NB4 (cell line): ENCODE measurements at regions not wholly inside any gene's neighbourhood (a gene's known extent, or its start where the extent isn't known, plus 50 kb on each side); places are given as distances from the start of the nearest gene placed in this dataset.

Experiments used
- DNase-seq: peaks from one replicate; pipeline ENCODE4 v3.0.0; 2010; ENCODE audit warnings: low read depth
- H3K4me3 ChIP-seq: one replicate; pipeline ENCODE4 v1.5.1; 2011; ENCODE audit warnings: mild to moderate bottlenecking, low read depth, low read length, moderate library complexity
- MYC ChIP-seq: IDR thresholded peaks from 2 replicates; pipeline ENCODE4 v1.6.1; 2011; ENCODE audit warnings: low read depth, low read length
- POLR2A ChIP-seq: IDR thresholded peaks from 2 replicates; pipeline ENCODE4 v1.6.1; 2011; ENCODE audit warnings: mild to moderate bottlenecking; ENCODE audit not compliant: insufficient read length; ENCODE audit errors: extremely low read depth
- TF ChIP-seq, protein P1 (sequence below): IDR thresholded peaks from 2 replicates; pipeline ENCODE4 v1.6.1; 2011; ENCODE audit warnings: low read depth, low read length
- TF ChIP-seq, protein P2 (sequence below): IDR thresholded peaks from one replicate; pipeline ENCODE4 v1.5.1; 2012; ENCODE audit warnings: low read depth, low read length

DNA sequence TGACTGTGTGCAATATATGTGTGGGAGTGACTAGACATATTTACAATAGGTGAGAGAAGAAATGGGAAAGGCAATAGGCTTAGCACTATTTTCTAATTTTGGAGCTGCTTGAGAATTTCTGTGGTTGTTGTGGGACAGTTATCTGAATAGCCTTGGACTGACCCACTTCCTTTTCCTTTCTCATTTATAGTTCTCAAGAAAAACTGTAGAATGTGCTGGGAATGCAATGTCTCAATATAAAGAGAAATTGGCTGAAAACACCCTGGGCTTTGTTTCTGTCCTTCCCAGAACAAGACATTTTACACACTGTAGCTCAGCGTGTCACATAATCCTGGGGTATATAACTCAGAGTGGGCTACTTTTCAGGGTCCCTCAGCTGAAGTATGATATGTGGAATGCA lies 153.0 kb upstream of the RHOBTB1 start:
- DNase-seq, result no peak

DNA sequence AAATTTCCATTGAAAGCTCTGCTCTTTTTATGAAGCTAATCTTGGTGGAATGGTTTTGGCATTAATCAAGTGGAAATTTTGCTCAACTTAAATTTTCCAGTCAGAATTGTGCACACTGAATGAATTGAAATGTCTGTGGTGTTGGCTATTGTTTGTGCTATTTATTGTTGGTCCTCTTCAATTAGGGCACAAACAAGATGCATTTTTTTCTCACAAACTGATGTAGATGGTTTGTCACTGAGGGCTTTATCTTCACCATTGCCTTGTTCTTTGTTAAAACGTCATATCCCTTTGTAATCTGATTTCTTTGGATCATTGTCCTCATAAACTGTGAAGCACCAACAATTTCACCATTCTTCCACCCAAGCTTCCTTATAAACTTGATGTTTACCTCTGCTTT lies 152.1 kb upstream of the RHOBTB1 start:
- H3K4me3 ChIP-seq, result no peak overlapping the region
- TF ChIP-seq, protein P1, sequence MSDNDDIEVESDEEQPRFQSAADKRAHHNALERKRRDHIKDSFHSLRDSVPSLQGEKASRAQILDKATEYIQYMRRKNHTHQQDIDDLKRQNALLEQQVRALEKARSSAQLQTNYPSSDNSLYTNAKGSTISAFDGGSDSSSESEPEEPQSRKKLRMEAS, result no peak
- TF ChIP-seq POLR2A (no peak), MYC (no peak)
- TF ChIP-seq, protein P2, sequence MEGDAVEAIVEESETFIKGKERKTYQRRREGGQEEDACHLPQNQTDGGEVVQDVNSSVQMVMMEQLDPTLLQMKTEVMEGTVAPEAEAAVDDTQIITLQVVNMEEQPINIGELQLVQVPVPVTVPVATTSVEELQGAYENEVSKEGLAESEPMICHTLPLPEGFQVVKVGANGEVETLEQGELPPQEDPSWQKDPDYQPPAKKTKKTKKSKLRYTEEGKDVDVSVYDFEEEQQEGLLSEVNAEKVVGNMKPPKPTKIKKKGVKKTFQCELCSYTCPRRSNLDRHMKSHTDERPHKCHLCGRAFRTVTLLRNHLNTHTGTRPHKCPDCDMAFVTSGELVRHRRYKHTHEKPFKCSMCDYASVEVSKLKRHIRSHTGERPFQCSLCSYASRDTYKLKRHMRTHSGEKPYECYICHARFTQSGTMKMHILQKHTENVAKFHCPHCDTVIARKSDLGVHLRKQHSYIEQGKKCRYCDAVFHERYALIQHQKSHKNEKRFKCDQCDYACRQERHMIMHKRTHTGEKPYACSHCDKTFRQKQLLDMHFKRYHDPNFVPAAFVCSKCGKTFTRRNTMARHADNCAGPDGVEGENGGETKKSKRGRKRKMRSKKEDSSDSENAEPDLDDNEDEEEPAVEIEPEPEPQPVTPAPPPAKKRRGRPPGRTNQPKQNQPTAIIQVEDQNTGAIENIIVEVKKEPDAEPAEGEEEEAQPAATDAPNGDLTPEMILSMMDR, result no peak

More for the DNA sequence above, 153.0 kb upstream of the RHOBTB1 start:
- H3K4me3 ChIP-seq, result no peak overlapping the region
- TF ChIP-seq, protein P2, result no peak
- TF ChIP-seq POLR2A, result no peak
- no peak for TF ChIP-seq MYC
- TF ChIP-seq, protein P1, result no peak

DNA sequence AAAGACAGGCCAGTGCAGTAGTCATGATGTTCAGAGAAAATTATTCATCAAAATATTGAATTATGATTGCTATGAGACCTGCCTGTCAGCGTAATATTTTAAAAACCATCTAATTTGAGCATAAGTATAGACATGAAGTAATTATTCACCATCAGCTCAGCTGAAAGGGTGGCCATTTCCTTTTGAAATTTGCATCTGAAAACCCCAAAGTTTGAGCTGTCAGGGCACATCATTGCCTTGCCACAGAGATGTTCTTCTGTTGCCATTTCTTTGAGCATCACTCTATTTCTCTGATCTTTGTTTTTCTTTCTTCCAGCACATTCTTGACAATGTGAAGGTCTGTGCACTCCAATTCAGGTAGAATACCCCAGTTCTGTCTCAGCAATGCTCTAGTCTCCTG lies 147.5 kb upstream of the RHOBTB1 start:
- TF ChIP-seq, protein P2, result no peak
- TF ChIP-seq, protein P1, result no peak
- TF ChIP-seq MYC, result no peak
- no peak for TF ChIP-seq POLR2A
- H3K4me3 ChIP-seq, result no peak overlapping the region
- no peak for DNase-seq

More for the DNA sequence above, 152.1 kb upstream of the RHOBTB1 start:
- DNase-seq, result no peak

GRCh38 chr10:61089251-61089650 lies 145.3 kb upstream of the RHOBTB1 start:
- TF ChIP-seq POLR2A (no peak), MYC (no peak)
- TF ChIP-seq, protein P1, result no peak
- TF ChIP-seq, protein P2, result no peak
- DNase-seq, result no peak

DNA sequence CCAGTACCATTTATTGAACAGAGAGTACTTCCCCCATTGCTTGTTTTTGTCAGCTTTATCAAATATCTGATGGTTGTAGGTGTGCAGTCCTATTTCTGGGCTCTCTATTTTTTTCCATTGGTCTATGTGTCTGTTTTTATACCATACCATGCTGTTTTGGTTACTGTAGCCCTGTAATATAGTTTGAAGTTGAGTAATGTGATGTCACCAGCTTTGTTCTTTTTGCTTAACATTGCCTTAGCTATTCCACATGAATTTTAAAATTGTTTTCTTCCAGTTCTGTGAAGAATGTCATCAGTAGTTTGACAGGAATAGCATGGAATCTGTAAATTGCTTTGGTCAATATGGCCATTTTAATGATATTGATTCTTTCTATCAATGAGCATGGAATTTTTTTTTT lies 140.5 kb upstream of the RHOBTB1 start:
- TF ChIP-seq MYC, result no peak
- TF ChIP-seq POLR2A, result no peak
- TF ChIP-seq, protein P1, result no peak
- TF ChIP-seq, protein P2, result no peak
- DNase-seq, result no peak
- H3K4me3 ChIP-seq, result no peak overlapping the region

More at GRCh38 chr10:61089251-61089650, 145.3 kb upstream of the RHOBTB1 start:
- H3K4me3 ChIP-seq, result no peak overlapping the region

- H3K4me3 ChIP-seq, result no peak overlapping the region
- no peak for DNase-seq
- TF ChIP-seq, protein P1, result no peak
- TF ChIP-seq MYC, result no peak
- TF ChIP-seq, protein P2, result no peak
- TF ChIP-seq POLR2A, result no peak
Measured at GRCh38 chr10:61081301-61081700, 137.3 kb upstream of the RHOBTB1 start.
